Aorta (tissue), 5 donors: ENCODE measurements at regions not wholly inside any gene's neighbourhood (a gene's known extent, or its start where the extent isn't known, plus 50 kb on each side); places are given as distances from the start of the nearest gene placed in this dataset.
"Not testable (repeated sequence)": the region's sequence is repeated elsewhere in the genome, so short reads cannot be mapped to it uniquely, and the experiment has no call there.

Source experiments
- ATAC-seq: fragments of 200-7000 bp; cut with Tn5 transposase; one replicate; pipeline ENCODE4 v1.9.1; 2022; ENCODE audit warnings: moderate library complexity; ENCODE audit not compliant: low FRiP score
- DNase-seq, 2 donors: peaks; one replicate each; pipeline ENCODE4 v3.0.0-alpha.2; 2020
- H3K27ac ChIP-seq, 2 donors: one replicate each; pipeline ENCODE4 v1.5.1; 2013; ENCODE audit warnings: low read length in 2 of 2, mild to moderate bottlenecking in 2 of 2, moderate library complexity in 2 of 2, control low read depth in 1 of 2, inconsistent platforms in 1 of 2, low read depth in 1 of 2
- H3K27me3 ChIP-seq, 2 donors: one replicate each; pipeline ENCODE4 v1.6.1; 2013; ENCODE audit warnings: control low read depth in 1 of 2, low read length in 1 of 2, mild to moderate bottlenecking in 1 of 2, moderate library complexity in 1 of 2; ENCODE audit not compliant: insufficient read depth in 2 of 2, control insufficient read depth in 1 of 2
- H3K36me3 ChIP-seq, 2 donors: one replicate each; pipeline ENCODE4 v1.6.1; 2013; ENCODE audit warnings: control low read depth in 1 of 2, low read length in 1 of 2, mild to moderate bottlenecking in 1 of 2; ENCODE audit not compliant: insufficient read depth in 2 of 2, control insufficient read depth in 1 of 2
- H3K4me1 ChIP-seq, 2 donors: one replicate each; pipeline ENCODE4 v1.6.1; 2013; ENCODE audit warnings: low read length in 2 of 2, control low read depth in 1 of 2, mild to moderate bottlenecking in 1 of 2, moderate library complexity in 1 of 2; ENCODE audit not compliant: insufficient read depth in 2 of 2, control insufficient read depth in 1 of 2
- H3K4me3 ChIP-seq, 2 donors: one replicate each; pipeline ENCODE4 v1.5.1; 2013; ENCODE audit warnings: low read length in 2 of 2, control low read depth in 1 of 2, mild to moderate bottlenecking in 1 of 2
- H3K9me3 ChIP-seq: one replicate; pipeline ENCODE4 v1.6.1; 2013; ENCODE audit warnings: mild to moderate bottlenecking, low read length; ENCODE audit not compliant: control insufficient read depth
- WGBS, 2 donors: extraction: QIAGEN DNeasy Blood & Tissue Kit; methylation state at CpG; one replicate each; pipeline ENCODE4 v1.1.7; 2013; 5-methylcytosine and 5-hydroxymethylcytosine counted together
- intact Hi-C, 2 donors: fragments of 100-400 bp; cut with DNase I; formaldehyde crosslinking; loops; one replicate each; pipeline versions ENCODE4 v1.14.2 to v1.15.0; 2022
- donor health status: healthy with polysubstance abuse.
- donor health status: Bipolar disorder and iron deficiency.
- donor health status: DM: no; HTN: no; CAD: no.
- donor health status: DM: no; HTN: no; CAD: no.
- donor health status: DM: yes; HTN: yes; CAD: no.

DNA sequence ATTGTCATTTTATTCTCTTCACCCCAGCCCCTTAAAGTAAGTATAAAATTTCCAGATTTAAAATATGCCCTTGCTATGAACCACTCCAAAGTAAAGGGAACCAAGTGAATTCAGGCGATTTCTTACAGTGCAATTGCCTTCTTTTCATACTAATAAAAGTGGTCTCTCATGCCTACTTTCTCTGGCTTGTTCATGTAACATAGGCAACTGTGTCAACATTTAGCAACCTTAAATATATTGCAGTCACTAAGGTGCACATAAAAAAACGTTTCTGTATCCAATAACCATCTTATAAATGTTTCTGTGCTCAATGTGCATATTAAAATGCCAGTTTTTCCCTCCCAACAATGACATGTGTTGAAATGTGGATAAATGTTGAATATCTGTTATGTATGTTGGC lies 271.6 kb upstream of the DCN start:
- H3K36me3 ChIP-seq, result no peaks in the 10 kb centered on the region
- ATAC-seq (no peak), DNase-seq (no peak)
- 49 to 61% methylated on average over 2 of the region's 2 CpGs for WGBS, 2 donors
- no peaks in the 10 kb centered on the region for H3K9me3 ChIP-seq
- no peak overlapping the region for H3K4me3 ChIP-seq
- no peak overlapping the region for H3K27ac ChIP-seq
- no peaks in the 10 kb centered on the region for H3K27me3 ChIP-seq
- intact Hi-C loops, result no loop called here
- no peaks in the 10 kb centered on the region for H3K4me1 ChIP-seq

DNA sequence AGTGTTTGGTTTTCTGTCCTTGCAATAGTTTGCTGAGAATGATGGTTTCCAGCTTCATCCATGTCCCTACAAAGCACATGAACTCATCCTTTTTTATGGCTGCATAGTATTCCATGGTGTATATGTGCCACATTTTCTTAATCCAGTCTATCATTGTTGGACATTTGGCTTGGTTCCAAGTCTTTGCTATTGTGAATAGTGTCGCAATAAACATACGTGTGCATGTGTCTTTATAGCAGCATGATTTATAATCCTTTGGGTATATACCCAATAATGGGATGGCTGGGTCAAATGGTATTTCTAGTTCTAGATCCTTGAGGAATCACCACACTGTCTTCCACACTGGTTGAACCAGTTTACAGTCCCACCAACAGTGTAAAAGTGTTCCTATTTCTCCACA lies 269.8 kb upstream of the DCN start:
- no CpG with 5 or more reads among the region's 2 CpGs for WGBS, 2 donors
- not testable (repeated sequence) for H3K4me3 ChIP-seq, ATAC-seq

DNA sequence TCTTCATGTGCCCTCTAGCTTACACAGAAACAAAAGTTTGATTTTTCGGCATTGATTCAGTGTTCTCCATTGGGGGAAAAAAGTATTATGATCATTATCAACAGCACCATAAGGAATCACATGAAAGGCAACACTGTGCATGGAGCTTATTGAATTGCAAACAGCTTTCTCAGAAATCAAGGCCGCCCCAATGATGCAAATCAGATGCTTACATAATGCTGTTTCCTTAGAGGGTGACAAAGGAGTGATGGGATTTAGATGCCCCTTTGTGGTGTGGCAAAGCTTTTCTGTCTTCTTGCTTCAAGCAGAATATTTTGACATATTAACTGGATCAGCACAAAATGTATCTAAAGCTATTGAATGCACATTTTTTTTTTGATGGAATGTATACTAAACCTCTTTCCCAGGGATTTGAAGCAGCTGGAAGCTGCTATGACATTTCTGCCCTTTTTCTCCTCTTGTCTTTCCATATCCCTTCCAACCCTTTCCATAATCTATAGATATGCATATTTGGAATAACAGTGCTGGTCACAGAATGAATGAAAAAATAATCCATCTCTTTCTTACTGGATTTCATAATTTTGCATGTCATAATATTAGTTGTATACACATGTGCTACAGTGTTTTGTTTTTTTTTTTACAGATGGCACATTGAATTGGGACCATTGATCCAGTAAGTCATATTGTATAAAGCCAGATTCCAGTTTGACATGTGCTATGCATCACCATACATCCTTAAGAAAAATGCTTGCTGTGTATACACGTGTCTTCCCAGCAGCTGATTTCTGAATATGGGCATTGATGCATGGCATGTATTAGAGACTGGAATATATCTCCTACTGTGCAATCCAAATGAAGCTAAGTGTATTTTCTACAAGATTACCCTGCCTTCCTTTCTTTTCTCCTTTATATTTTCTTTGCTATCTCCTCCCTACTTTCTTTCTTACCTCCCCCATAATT lies 259.7 kb upstream of the DCN start:
- Histone ChIP-seq H3K27me3 (no peaks in the 10 kb centered on the region), H3K36me3 (no peaks in the 10 kb centered on the region), H3K9me3 (no peaks in the 10 kb centered on the region), H3K27ac (no peak overlapping the region), H3K4me1 (no peaks in the 10 kb centered on the region), H3K4me3 (no peak overlapping the region)
- no peak for ATAC-seq
- no peak for DNase-seq
- WGBS, 2 donors, result 67 to 75% methylated on average over 3 of the region's 3 CpGs
- intact Hi-C loops, result no loop called here

More for the DNA sequence above, 269.8 kb upstream of the DCN start:
- H3K4me1 ChIP-seq, intact Hi-C loops, H3K27ac ChIP-seq, H3K27me3 ChIP-seq, DNase-seq, H3K9me3 ChIP-seq, H3K36me3 ChIP-seq: not testable (repeated sequence)

DNA sequence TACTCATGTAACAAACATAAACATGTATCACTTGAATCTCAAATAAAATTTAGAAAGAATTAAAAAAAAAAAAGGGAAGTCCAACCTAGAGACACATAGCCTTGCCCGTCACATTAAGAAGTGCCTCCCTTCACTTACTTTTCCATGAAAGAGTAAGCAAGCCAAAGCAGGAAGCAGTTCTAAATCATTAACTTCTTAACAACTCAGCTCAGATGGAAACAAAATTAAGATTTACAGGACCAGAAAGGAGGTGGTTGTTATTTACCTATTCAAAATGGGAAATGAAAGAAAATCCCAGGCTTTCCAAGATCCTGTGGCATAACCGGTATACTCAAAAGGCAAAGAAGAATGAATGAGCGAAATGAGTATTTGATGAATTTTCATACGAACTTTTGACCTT lies 258.6 kb upstream of the DCN start:
- ATAC-seq (no peak), DNase-seq (no peak)
- H3K4me1 ChIP-seq, result no peaks in the 10 kb centered on the region
- H3K9me3 ChIP-seq, result no peaks in the 10 kb centered on the region
- H3K27ac ChIP-seq, result no peak overlapping the region
- 94 to 95% methylated on average over 4 of the region's 4 CpGs for WGBS, 2 donors
- no peak overlapping the region for H3K4me3 ChIP-seq
- no peaks in the 10 kb centered on the region for H3K36me3 ChIP-seq
- intact Hi-C loops, result no loop called here
- no peaks in the 10 kb centered on the region for H3K27me3 ChIP-seq

DNA sequence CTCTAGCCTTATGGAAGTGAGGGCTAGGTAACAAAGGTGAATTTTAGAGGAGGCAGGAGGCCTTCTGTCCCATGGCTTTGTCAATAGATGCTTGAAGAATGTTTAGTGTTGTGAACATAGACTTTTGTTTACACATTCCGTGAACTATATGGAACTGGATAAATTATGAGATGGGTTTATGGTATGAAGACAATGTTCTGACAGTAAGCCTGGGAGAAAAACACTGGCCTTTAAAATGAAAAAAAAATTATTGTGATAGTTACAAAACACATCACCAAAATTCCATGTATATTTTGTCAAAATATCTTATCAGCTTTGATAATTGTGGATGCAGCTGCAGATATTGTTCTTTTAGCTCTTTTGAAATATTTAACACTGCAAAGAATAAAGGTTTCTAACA lies 251.5 kb upstream of the DCN start:
- no peak overlapping the region for H3K4me3 ChIP-seq
- H3K27me3 ChIP-seq, result no peaks in the 10 kb centered on the region
- WGBS, 2 donors, result 72 to 88% methylated on average over 1 of the region's 1 CpG
- intact Hi-C loops, result no loop called here
- no peaks in the 10 kb centered on the region for H3K9me3 ChIP-seq
- no peaks in the 10 kb centered on the region for H3K36me3 ChIP-seq
- H3K27ac ChIP-seq, result no peak overlapping the region
- DNase-seq (no peak), ATAC-seq (no peak)
- no peaks in the 10 kb centered on the region for H3K4me1 ChIP-seq

DNA sequence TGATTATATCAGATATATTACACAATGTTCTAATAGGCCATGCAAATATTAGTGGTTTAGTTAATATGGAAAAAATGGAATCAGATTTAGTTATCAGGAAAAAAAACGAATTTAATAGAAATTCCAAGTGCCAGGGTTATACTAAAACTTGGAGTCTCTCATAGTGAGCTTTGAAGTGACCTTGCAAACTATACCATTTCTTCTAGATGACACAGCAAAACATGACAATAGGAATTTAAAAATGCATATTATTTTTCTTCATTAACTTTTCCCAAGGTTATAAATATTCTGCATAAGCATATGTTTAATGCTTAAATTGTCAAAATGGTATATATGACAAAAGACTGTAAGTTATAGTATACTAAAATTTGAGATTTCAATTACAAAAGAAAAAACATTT lies 250.1 kb upstream of the DCN start:
- intact Hi-C loops, result no loop called here

DNA sequence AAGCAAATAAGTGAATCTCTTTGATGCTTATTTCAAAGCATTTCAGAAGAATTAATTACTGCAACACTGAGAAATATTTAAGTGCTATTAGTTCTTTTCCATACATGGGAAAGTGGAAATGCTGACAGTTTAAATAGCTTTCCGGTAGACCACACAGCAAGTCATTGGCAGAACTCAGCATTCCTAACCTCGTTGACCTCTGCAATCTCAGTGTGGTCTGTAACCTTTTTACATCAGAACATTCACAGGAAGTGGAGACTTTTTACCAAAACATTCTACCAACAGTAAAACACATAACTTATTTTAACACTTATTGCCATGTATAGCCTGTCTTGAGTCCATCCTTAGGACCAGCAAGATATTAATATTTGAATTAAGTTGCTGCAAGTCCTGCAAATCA lies 249.5 kb upstream of the DCN start:
- intact Hi-C loops, result no loop called here
- Histone ChIP-seq H3K4me3 (no peak overlapping the region), H3K27ac (no peak overlapping the region), H3K4me1 (no peaks in the 10 kb centered on the region), H3K27me3 (no peaks in the 10 kb centered on the region), H3K36me3 (no peaks in the 10 kb centered on the region), H3K9me3 (no peaks in the 10 kb centered on the region)
- DNase-seq, result no peak
- 31% methylated on average over 2 of the region's 2 CpGs for WGBS, 2 donors
- ATAC-seq, result no peak

More for the DNA sequence above, 250.1 kb upstream of the DCN start:
- no peaks in the 10 kb centered on the region for H3K36me3 ChIP-seq
- 58 to 59% methylated on average over 1 of the region's 1 CpG for WGBS, 2 donors
- no peaks in the 10 kb centered on the region for H3K27me3 ChIP-seq
- ATAC-seq (no peak), DNase-seq (no peak)
- H3K4me3 ChIP-seq, result no peak overlapping the region
- H3K9me3 ChIP-seq, result no peaks in the 10 kb centered on the region
- H3K27ac ChIP-seq, result no peak overlapping the region
- H3K4me1 ChIP-seq, result no peaks in the 10 kb centered on the region

DNA sequence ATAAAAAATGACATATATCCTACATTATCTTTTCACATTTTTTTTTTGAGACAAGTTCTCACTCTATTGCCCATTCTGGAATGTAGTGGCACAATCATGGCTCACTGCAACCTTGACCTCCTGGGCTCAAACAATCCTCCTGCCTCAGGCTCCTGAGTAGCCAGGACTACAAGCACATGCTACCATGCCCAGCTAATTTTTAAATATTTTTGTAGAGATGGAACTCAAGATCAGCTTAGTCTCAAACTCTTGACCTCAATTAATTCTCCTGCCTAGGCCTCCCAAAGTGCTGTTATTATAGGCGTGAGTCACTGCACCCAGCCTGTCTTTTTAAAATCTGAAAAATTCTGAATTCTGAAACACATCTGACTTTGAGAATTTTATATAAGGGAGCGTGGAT lies 241.9 kb upstream of the DCN start:
- no peaks in the 10 kb centered on the region for H3K36me3 ChIP-seq
- H3K4me3 ChIP-seq, result no peak overlapping the region
- H3K9me3 ChIP-seq, result no peaks in the 10 kb centered on the region
- WGBS, 2 donors, result 88 to 89% methylated on average over 2 of the region's 2 CpGs
- ATAC-seq (no peak), DNase-seq (no peak)
- H3K27ac ChIP-seq, result no peak overlapping the region
- intact Hi-C loops, result no loop called here
- no peaks in the 10 kb centered on the region for H3K27me3 ChIP-seq
- no peaks in the 10 kb centered on the region for H3K4me1 ChIP-seq

DNA sequence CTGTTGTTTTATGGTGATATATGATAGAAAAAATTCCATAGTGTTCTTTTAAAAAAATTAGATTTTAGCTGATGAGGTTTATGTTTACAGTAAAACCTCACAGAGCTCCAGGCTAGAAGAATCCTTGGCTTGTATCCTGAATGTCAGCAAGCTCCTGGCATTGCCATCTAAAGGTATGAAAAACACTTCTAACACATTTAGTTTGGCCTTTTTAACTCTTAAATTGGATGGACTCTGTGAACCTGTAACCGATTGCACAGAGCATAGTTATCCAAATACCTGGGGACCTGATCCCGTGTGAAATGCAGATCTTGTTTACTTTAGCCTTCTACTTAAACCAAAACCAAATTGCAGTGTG lies 241.1 kb upstream of the DCN start:
- no peaks in the 10 kb centered on the region for H3K27me3 ChIP-seq
- no peak overlapping the region for H3K27ac ChIP-seq

More for the DNA sequence above, 241.1 kb upstream of the DCN start:
- DNase-seq (no peak), ATAC-seq (no peak)
- intact Hi-C loops, result no loop called here
- 63 to 65% methylated on average over 2 of the region's 2 CpGs for WGBS, 2 donors
- Histone ChIP-seq H3K36me3 (no peaks in the 10 kb centered on the region), H3K4me3 (no peak overlapping the region), H3K4me1 (no peaks in the 10 kb centered on the region), H3K9me3 (no peaks in the 10 kb centered on the region)
